ENCODE measurements at regions not wholly inside any gene's neighbourhood (a gene's known extent, or its start where the extent isn't known, plus 50 kb on each side); places are given as distances from the start of the nearest gene placed in this dataset.

GRCh38 chr5:3036041-3036788 is 284.7 kb upstream of the IRX2 start:
- TF ChIP-seq CTCF (conservative IDR thresholded peaks at IDR 0.05; ENCODE audit: low read depth, low read length) = no peak
- H3K4me3 ChIP-seq (ENCODE audit: low read depth, low read length) = no peak overlapping the region
- DNase-seq (ENCODE audit: low read depth) = no peak

- H3K4me3 ChIP-seq (ENCODE audit: low read depth, low read length) = no peak overlapping the region
- no peak for DNase-seq (ENCODE audit: low read depth)
- TF ChIP-seq CTCF (conservative IDR thresholded peaks at IDR 0.05; ENCODE audit: low read depth, low read length) = no peak
Observed at GRCh38 chr5:3035452-3035851, 284.0 kb upstream of the IRX2 start.

- DNase-seq (ENCODE audit: low read depth) = no peak
- TF ChIP-seq CTCF (conservative IDR thresholded peaks at IDR 0.05; ENCODE audit: low read depth, low read length) = no peak
- no peak overlapping the region for H3K4me3 ChIP-seq (ENCODE audit: low read depth, low read length)
Observed at GRCh38 chr5:3034881-3035280, 283.4 kb upstream of the IRX2 start.

- DNase-seq (ENCODE audit: low read depth) = no peak
Observed at GRCh38 chr5:3034449-3034848, 283.0 kb upstream of the IRX2 start.

GRCh38 chr5:3033033-3033755 is 281.7 kb upstream of the IRX2 start:
- TF ChIP-seq CTCF (conservative IDR thresholded peaks at IDR 0.05; ENCODE audit: low read depth, low read length) = no peak
- no peak for DNase-seq (ENCODE audit: low read depth)
- no peak overlapping the region for H3K4me3 ChIP-seq (ENCODE audit: low read depth, low read length)

More at GRCh38 chr5:3034449-3034848, 283.0 kb upstream of the IRX2 start:
- TF ChIP-seq CTCF (conservative IDR thresholded peaks at IDR 0.05; ENCODE audit: low read depth, low read length) = no peak
- no peak overlapping the region for H3K4me3 ChIP-seq (ENCODE audit: low read depth, low read length)

GRCh38 chr5:3032513-3032912 is 281.0 kb upstream of the IRX2 start:
- no peak for TF ChIP-seq CTCF (conservative IDR thresholded peaks at IDR 0.05; ENCODE audit: low read depth, low read length)

More at GRCh38 chr5:3032513-3032912, 281.0 kb upstream of the IRX2 start:
- no peak overlapping the region for H3K4me3 ChIP-seq (ENCODE audit: low read depth, low read length)
- no peak for DNase-seq (ENCODE audit: low read depth)
